Osteocyte (in vitro differentiated cells): ENCODE measurements at regions not wholly inside any gene's neighbourhood (a gene's known extent, or its start where the extent isn't known, plus 50 kb on each side); places are given as distances from the start of the nearest gene placed in this dataset.
"Not testable (repeated sequence)": the region's sequence is repeated elsewhere in the genome, so short reads cannot be mapped to it uniquely, and the experiment has no call there.

Experiments used
- DNase-seq: peaks from one replicate; pipeline ENCODE4 v3.0.0; 2021; ENCODE audit warnings: mixed read lengths; ENCODE audit not compliant: unreplicated experiment; ENCODE audit errors: extremely low spot score
- H3K27ac Mint-ChIP-seq: one replicate; pipeline ENCODE4 v1.8.0; 2021; ENCODE audit warnings: mild to moderate bottlenecking, mixed read lengths; ENCODE audit not compliant: unreplicated experiment
- H3K27me3 Mint-ChIP-seq: one replicate; pipeline ENCODE4 v1.8.0; 2021; ENCODE audit warnings: mixed read lengths; ENCODE audit not compliant: unreplicated experiment
- H3K36me3 Mint-ChIP-seq: one replicate; pipeline ENCODE4 v1.8.0; 2021; ENCODE audit warnings: mixed read lengths; ENCODE audit not compliant: unreplicated experiment
- H3K4me1 Mint-ChIP-seq: one replicate; pipeline ENCODE4 v1.8.0; 2021; ENCODE audit warnings: mixed read lengths; ENCODE audit not compliant: unreplicated experiment
- H3K4me3 Mint-ChIP-seq: one replicate; pipeline ENCODE4 v1.8.0; 2021; ENCODE audit warnings: mild to moderate bottlenecking, moderate library complexity, mixed read lengths; ENCODE audit not compliant: unreplicated experiment
- H3K9me3 Mint-ChIP-seq: one replicate; pipeline ENCODE4 v1.8.0; 2021; ENCODE audit warnings: mixed read lengths; ENCODE audit not compliant: unreplicated experiment
- TF ChIP-seq, protein P1 (sequence below): fragments of 200-600 bp; sonication (generic); IDR thresholded peaks from 2 replicates; pipeline ENCODE4 v1.5.0; 2021; ENCODE audit warnings: antibody characterized with exemption, mild to moderate bottlenecking, moderate library complexity

DNA sequence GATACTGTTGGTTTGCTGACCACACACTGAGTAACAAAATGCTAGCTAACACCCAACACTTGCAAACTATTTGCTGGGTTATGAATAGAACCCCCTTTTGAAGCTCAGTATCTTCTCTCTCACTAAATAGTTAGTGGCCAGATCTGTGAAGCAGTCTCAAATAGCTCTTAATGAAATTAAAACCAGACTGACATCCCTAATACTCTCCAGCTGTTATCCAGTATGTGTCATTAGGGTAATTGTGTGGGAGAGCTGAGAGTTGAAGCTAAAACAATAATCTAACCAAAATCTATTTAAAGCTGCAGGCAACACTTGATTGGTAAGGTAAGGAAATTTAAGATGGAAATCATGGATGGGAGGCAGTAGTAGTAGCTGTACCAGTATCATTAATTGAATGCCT is 110.4 kb upstream of the RORA start:
- Mint-ChIP-seq H3K4me1 (no peaks in the 10 kb centered on the region), H3K36me3 (no peaks in the 10 kb centered on the region), H3K9me3 (peaks cover 21% of the 10 kb centered on the region), H3K27me3 (peaks cover 3% of the 10 kb centered on the region), H3K4me3 (no peak overlapping the region), H3K27ac (no peak overlapping the region)
- no peak for DNase-seq
- TF ChIP-seq, protein P1, sequence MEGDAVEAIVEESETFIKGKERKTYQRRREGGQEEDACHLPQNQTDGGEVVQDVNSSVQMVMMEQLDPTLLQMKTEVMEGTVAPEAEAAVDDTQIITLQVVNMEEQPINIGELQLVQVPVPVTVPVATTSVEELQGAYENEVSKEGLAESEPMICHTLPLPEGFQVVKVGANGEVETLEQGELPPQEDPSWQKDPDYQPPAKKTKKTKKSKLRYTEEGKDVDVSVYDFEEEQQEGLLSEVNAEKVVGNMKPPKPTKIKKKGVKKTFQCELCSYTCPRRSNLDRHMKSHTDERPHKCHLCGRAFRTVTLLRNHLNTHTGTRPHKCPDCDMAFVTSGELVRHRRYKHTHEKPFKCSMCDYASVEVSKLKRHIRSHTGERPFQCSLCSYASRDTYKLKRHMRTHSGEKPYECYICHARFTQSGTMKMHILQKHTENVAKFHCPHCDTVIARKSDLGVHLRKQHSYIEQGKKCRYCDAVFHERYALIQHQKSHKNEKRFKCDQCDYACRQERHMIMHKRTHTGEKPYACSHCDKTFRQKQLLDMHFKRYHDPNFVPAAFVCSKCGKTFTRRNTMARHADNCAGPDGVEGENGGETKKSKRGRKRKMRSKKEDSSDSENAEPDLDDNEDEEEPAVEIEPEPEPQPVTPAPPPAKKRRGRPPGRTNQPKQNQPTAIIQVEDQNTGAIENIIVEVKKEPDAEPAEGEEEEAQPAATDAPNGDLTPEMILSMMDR: no peak

DNA sequence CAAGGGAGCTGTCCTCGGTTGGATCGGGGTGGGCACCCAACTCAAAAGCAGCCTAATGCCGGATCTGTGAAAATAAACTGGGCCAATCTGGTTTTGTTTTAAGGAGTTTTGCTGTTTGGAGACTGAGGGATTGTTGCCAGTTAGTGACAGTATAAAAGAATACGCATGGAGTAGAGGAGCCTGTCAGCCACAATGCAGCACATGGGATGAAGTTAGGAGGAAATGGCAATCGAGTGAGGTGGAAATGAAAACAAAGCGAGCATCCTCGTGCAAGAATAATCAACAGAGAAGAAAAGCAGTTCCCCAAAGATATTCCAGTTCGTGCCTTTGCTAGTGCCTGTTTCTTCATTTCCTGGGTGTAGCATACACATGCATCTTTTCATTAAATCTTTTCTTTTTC is 108.4 kb upstream of the RORA start:
- Mint-ChIP-seq H3K4me3 (no peak overlapping the region), H3K27me3 (no peaks in the 10 kb centered on the region), H3K4me1 (no peaks in the 10 kb centered on the region), H3K9me3 (peaks cover 5% of the 10 kb centered on the region), H3K27ac (no peak overlapping the region), H3K36me3 (no peaks in the 10 kb centered on the region)
- no peak for DNase-seq
- TF ChIP-seq, protein P1: no peak

DNA sequence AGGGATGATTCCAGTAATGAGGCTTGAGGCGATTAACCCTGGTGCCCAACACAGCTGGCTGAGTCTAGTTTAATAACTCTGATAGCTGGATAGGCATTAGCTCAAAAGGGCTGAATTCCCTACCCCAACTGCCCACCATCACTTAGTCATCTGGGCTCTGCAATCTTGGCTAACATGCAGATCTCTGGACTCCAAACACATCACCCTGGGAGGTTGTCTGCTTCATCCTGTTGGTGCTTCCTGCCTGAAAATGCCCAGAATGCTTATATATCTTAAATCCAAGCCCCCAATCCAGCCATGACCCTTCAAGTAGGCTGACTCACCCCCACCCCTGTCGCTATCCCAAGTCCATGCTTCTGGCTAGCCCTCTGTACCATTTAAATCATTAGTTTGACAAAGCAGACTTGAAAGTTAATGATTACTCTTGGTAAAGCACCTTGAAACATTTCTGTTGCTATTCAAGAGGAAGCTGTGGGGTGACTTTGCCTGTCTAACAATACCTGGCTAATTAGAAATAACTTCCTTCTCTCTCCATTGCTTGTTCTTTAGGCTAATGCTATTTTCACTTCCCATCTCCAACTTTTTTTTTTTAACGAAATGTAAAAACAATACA is 107.0 kb upstream of the RORA start:
- H3K4me3 Mint-ChIP-seq: no peak overlapping the region
- H3K27ac Mint-ChIP-seq: no peak overlapping the region
- TF ChIP-seq, protein P1: no peak
- no peaks in the 10 kb centered on the region for H3K4me1 Mint-ChIP-seq
- H3K27me3 Mint-ChIP-seq: peaks cover 9% of the 10 kb centered on the region
- no peaks in the 10 kb centered on the region for H3K36me3 Mint-ChIP-seq
- H3K9me3 Mint-ChIP-seq: no peaks in the 10 kb centered on the region
- DNase-seq: no peak

DNA sequence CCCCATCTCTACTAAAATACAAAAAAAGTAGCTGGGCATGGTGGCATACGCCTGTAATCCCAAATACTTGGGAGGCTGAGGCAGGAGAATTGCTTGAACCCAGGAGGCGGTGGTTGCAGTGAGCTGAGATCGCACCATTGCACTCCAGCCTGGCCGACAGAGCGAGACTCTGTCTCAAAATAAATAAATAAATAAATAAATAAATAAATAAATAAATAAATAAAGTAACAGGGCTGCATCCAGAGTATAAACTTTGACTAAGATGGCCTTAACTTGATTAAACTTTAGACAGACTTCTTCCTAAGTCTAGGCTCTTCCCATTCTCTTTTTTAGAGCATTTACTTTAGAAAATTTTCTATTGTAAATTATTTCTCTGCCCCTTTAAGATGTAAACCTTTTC is 105.6 kb upstream of the RORA start:
- H3K9me3 Mint-ChIP-seq, DNase-seq, H3K27me3 Mint-ChIP-seq, H3K4me3 Mint-ChIP-seq, H3K36me3 Mint-ChIP-seq, H3K27ac Mint-ChIP-seq, H3K4me1 Mint-ChIP-seq: not testable (repeated sequence)

DNA sequence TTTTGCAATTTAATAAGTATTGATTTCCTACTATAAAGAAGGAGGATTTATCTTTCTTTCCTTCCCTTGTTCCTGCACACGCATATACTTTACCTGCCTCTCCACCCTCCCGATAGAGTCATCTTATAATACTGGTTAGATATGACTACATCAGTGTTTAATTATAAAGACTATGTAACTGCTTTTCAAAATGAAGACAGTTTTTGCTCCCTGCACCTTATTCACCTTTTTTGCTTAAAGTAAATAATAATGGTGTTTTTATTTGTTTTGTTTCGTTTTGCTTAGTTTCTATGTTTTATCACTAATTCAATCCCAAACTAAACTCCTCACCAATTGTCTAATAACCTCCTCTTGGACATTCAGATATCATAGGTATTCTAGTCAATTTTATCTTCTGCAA is 101.9 kb upstream of the RORA start:
- Mint-ChIP-seq H3K4me3 (no peak overlapping the region), H3K27ac (no peak overlapping the region), H3K27me3 (peaks cover 10% of the 10 kb centered on the region), H3K4me1 (no peaks in the 10 kb centered on the region), H3K9me3 (no peaks in the 10 kb centered on the region), H3K36me3 (no peaks in the 10 kb centered on the region)
- TF ChIP-seq, protein P1: no peak
- DNase-seq: no peak
